Esophagus squamous epithelium (tissue), 5 donors: ENCODE measurements at regions not wholly inside any gene's neighbourhood (a gene's known extent, or its start where the extent isn't known, plus 50 kb on each side); places are given as distances from the start of the nearest gene placed in this dataset.

ENCODE experiments used
- DNase-seq: peaks from one replicate; lab custom pipeline; 2025; lab: John Stamatoyannopoulos, UW
- H3K27ac ChIP-seq, 4 donors: fragments of 200-600 bp; sonication (generic); one replicate each; pipeline ENCODE4 v1.5.1; 2016 to 2019; ENCODE audit warnings: mild to moderate bottlenecking in 1 of 4
- H3K27me3 ChIP-seq, 4 donors: fragments of 200-600 bp; sonication (generic); 1 replicate in 3 of 4; 2 replicates in 1 of 4; pipeline versions ENCODE4 v1.5.1 to v1.6.0; 2017 to 2021; ENCODE audit warnings: antibody characterized with exemption in 1 of 4
- H3K36me3 ChIP-seq, 3 donors: fragments of 200-600 bp; sonication (generic); one replicate each; pipeline ENCODE4 v1.5.1; 2016 to 2019
- H3K4me1 ChIP-seq, 3 donors: fragments of 200-600 bp; sonication (generic); one replicate each; pipeline ENCODE4 v1.5.1; 2017 to 2019
- H3K4me3 ChIP-seq, 4 donors: fragments of 200-600 bp; sonication (generic); 1 replicate in 3 of 4; 2 replicates in 1 of 4; pipeline ENCODE4 v1.5.1; 2016 to 2019; ENCODE audit warnings: mild to moderate bottlenecking in 2 of 4, moderate library complexity in 1 of 4
- H3K9me3 ChIP-seq, 3 donors: fragments of 200-600 bp; sonication (generic); one replicate each; pipeline ENCODE4 v1.5.1; 2016 to 2019
- POLR2A ChIP-seq, 4 donors: fragments of 450-650 bp; IDR thresholded peaks; one replicate each; pipeline ENCODE4 v1.6.1; 2017; ENCODE audit warnings: antibody characterized with exemption in 4 of 4, mild to moderate bottlenecking in 4 of 4, moderate library complexity in 3 of 4
- WGBS, 2 donors: methylation state at CpG; one replicate each; pipeline ENCODE4 v1.1.5; 2018; 5-methylcytosine and 5-hydroxymethylcytosine counted together
- intact Hi-C: fragments of 100-400 bp; cut with DNase I; formaldehyde crosslinking; loops from one replicate; pipeline ENCODE4 v1.15.0; 2022
- TF ChIP-seq, protein P1 (sequence below), 6 experiments: fragments of 450-650 bp in 4 of 6; fragments of 200-600 bp in 2 of 6; sonication (generic) in 2 of 6; IDR thresholded peaks; one replicate each; pipeline ENCODE4 v1.5.1; 2016 to 2019; ENCODE audit warnings: antibody characterized with exemption in 6 of 6, mild to moderate bottlenecking in 4 of 6, moderate library complexity in 4 of 6
- donor health status: DM: yes; HTN: yes; CAD: no.

DNA sequence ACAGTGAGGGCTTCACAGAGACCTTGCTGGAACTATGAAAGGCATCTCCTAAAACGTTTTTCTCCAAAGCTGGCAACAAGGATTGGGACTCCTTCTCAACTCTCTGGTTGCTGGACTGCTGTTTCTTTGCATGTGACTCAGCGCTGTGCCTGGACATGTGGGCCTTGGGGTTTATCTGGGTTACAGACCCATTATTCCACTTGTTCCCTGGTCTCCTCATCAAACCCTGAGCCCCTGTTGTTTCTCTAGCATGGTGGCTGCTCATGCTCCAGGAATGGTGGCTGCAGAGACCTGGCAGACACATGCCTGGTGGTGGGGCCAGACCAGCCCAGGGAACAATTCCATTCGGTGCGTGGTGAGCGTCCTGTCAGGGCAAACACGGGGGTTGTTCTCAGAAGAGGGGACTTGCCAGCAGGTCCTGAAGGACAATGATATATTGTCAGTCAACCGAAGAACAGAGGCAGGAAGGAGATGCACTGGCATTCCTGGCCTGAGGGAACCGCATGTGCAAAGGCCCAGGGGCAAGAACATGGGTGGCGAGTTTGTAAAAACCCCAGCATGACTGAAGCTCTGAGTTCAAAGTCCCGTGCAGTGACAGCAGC, 320.1 kb upstream of the RTL1 start:
- WGBS, 2 donors: 75 to 87% methylated on average over 9 to 10 of the region's 10 CpGs
- Histone ChIP-seq H3K27ac (no peak overlapping the region), H3K27me3 (no peaks in the 10 kb centered on the region), H3K4me3 (no peak overlapping the region), H3K9me3 (no peaks in the 10 kb centered on the region), H3K4me1 (peaks cover 0 to 20% (median 0%) of the 10 kb centered on the region in 3 donors), H3K36me3 (no peaks in the 10 kb centered on the region)
- intact Hi-C loops: no loop called here
- TF ChIP-seq, protein P1, sequence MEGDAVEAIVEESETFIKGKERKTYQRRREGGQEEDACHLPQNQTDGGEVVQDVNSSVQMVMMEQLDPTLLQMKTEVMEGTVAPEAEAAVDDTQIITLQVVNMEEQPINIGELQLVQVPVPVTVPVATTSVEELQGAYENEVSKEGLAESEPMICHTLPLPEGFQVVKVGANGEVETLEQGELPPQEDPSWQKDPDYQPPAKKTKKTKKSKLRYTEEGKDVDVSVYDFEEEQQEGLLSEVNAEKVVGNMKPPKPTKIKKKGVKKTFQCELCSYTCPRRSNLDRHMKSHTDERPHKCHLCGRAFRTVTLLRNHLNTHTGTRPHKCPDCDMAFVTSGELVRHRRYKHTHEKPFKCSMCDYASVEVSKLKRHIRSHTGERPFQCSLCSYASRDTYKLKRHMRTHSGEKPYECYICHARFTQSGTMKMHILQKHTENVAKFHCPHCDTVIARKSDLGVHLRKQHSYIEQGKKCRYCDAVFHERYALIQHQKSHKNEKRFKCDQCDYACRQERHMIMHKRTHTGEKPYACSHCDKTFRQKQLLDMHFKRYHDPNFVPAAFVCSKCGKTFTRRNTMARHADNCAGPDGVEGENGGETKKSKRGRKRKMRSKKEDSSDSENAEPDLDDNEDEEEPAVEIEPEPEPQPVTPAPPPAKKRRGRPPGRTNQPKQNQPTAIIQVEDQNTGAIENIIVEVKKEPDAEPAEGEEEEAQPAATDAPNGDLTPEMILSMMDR (IDR thresholded peaks at IDR 0.05): no peak
- no peak for TF ChIP-seq POLR2A (IDR thresholded peaks at IDR 0.05)
- no peak for DNase-seq

DNA sequence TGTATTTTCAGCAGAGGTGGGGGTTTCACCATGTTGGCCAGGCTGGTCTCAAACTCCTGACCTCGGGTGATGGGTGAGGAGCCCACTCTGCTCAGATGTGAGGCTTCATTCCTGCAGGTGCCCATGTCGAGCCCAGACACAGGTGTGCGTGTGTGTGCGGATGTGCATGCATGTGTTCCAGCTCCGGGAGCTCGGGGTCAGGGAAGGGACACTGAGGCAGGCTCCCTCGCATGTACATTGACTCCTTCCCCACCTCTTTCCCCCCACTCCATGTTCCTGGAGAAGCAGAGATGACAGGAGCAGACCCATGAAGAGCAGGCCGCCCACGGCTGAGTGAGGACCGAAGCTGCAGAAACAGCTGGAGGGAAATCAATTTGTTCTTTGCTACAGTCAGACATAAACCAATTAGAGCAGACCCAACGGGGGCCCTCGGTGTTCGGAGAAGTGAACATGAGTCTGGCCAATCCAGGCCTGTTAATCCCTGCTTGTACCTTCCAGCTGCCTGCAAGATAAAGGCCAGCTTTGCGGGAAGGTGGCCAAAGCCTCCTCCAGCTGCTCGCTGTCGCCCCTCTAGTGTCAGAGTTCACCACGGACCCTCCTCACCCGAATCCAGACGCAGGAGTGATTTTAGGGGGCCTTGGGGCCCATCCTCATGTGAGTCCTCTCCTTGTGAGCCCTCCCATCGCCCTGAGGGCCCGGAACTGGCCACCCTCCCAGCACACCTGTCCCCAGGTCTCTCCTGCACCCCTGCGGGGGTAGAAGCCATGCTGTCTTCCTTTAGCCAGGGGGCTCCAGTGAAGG, 321.0 kb upstream of the RTL1 start:
- WGBS, 2 donors: 90% methylated on average over 10 of the region's 22 CpGs; no CpG with 5 or more reads in 1 of the 2 donors
- no peak overlapping the region for H3K27ac ChIP-seq
- no peaks in the 10 kb centered on the region for H3K36me3 ChIP-seq
- H3K4me3 ChIP-seq: no peak overlapping the region
- TF ChIP-seq POLR2A (IDR thresholded peaks at IDR 0.05): no peak
- TF ChIP-seq, protein P1 (IDR thresholded peaks at IDR 0.05): no peak
- H3K4me1 ChIP-seq: peaks cover 0 to 20% (median 0%) of the 10 kb centered on the region in 3 donors
- no peaks in the 10 kb centered on the region for H3K27me3 ChIP-seq
- no peaks in the 10 kb centered on the region for H3K9me3 ChIP-seq
- DNase-seq: no peak
- intact Hi-C loops: no loop called here

DNA sequence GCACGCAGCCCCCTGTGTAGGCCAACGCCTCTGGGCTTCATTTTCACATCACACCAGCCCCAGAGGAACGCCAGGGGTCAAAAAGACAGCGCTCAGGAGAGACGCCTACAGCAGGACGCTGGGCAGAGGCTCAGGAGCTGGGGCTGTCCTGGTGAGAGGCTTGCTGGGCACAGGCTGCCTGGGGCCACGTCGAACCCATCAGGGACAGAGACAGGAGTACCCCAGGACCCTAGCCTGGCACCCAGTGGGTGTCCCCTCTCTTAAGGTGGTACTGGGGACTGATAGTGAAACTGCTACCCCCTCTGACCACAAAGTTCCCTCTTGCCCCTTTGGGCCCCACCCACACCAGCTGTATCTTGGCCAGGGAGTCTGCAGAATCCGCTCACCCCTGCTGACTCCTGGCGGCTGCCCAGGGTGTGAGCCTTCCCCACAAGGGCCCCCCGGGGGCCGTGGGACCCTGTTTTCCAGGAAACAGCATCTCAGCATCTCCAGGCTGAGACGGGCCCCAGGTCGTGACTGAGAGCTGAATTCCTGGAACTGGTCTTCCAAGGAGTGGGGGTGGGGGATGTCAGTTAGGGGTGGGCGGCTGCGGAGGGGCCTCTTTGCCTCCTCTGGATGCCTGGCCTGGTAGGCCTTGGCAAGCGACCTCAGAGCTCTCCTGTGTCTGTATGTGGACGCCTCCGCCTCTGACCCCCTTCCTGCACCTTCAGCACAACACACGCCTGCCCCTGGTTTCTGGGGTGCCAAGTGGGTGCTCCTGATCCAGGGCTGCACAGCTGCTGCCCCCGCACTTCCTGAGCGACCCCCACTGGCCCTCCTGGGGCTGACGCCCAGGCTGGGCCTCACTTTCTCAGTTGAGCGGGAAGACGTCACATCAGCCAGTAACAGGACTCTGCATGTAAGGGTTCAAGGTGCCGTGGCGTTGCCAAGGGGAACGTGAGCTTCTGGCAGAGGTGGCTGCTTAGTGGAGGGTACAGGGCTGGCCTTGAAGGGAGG, 321.9 kb upstream of the RTL1 start:
- no peaks in the 10 kb centered on the region for H3K27me3 ChIP-seq
- 20 to 58% methylated on average over 1 to 5 of the region's 28 CpGs for WGBS, 2 donors
- no peak for TF ChIP-seq POLR2A (IDR thresholded peaks at IDR 0.05)
- TF ChIP-seq, protein P1 (IDR thresholded peaks at IDR 0.05): no peak
- H3K4me3 ChIP-seq: no peak overlapping the region
- intact Hi-C loops: no loop called here
- H3K9me3 ChIP-seq: no peaks in the 10 kb centered on the region
- peaks cover 0 to 18% (median 0%) of the 10 kb centered on the region in 3 donors for H3K4me1 ChIP-seq
- H3K27ac ChIP-seq: no peak overlapping the region
- DNase-seq: no peak
- H3K36me3 ChIP-seq: no peaks in the 10 kb centered on the region

DNA sequence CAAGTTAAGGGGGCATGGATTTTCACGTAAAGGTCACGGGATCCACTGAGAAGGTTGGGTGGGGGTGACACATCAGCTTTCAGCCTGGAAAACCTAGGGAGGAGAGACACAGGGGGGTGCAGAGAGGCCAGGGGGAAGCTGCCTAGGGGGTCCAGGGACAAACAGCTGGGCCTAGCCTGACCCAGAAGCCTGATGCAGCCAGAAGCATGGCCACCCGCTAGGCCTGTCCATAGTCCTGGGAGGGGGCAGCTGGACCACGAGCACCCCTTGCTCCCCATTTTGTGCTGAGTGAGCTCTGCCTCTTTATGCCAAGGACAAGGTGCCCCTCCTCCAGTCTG, 322.7 kb upstream of the RTL1 start:
- TF ChIP-seq, protein P1 (IDR thresholded peaks at IDR 0.05): no peak
- no peak for TF ChIP-seq POLR2A (IDR thresholded peaks at IDR 0.05)
- no peak for DNase-seq
- H3K27me3 ChIP-seq: no peaks in the 10 kb centered on the region
- intact Hi-C loops: no loop called here
- no peaks in the 10 kb centered on the region for H3K36me3 ChIP-seq
- H3K4me3 ChIP-seq: no peak overlapping the region
- 46 to 83% methylated on average over 2 to 3 of the region's 4 CpGs for WGBS, 2 donors
- no peaks in the 10 kb centered on the region for H3K9me3 ChIP-seq
- H3K4me1 ChIP-seq: peaks cover 0 to 10% (median 0%) of the 10 kb centered on the region in 3 donors
- H3K27ac ChIP-seq: no peak overlapping the region
